WTC11 (cell line): ENCODE measurements at regions not wholly inside any gene's neighbourhood (a gene's known extent, or its start where the extent isn't known, plus 50 kb on each side); places are given as distances from the start of the nearest gene placed in this dataset.

Experiments used
- ATAC-seq: fragments of 200-7000 bp; cut with Tn5 transposase; 2 replicates; pipeline ENCODE4 v1.10.0; 2021; ENCODE audit warnings: mild to moderate bottlenecking, moderate library complexity
- CTCF ChIA-PET: fragments of 300-600 bp; sonication (Branson Sonifier 250); formaldehyde crosslinking; loops from one replicate; lab custom pipeline; 2021; ENCODE audit warnings: antibody characterized with exemption; lab: Charles Lee
- POLR2A ChIA-PET: fragments of 350-600 bp; sonication (Branson Sonifier 250); formaldehyde crosslinking; loops from one replicate; lab custom pipeline; 2021; ENCODE audit warnings: antibody characterized with exemption; lab: Charles Lee
- DNase-seq: peaks from one replicate; pipeline ENCODE4 v3.0.0; 2021; ENCODE audit warnings: low spot score
- H3K27ac Mint-ChIP-seq: 2 replicates; pipeline ENCODE4 v1.8.0; 2021; ENCODE audit warnings: mixed read lengths
- H3K27me3 Mint-ChIP-seq: 2 replicates; pipeline ENCODE4 v1.8.0; 2021; ENCODE audit warnings: low read depth, mild to moderate bottlenecking, moderate library complexity, mixed read lengths
- H3K36me3 Mint-ChIP-seq: 2 replicates; pipeline ENCODE4 v1.8.0; 2021; ENCODE audit warnings: mixed read lengths
- H3K4me1 Mint-ChIP-seq: 2 replicates; pipeline ENCODE4 v1.8.0; 2022; ENCODE audit warnings: mixed read lengths
- H3K4me3 Mint-ChIP-seq: 2 replicates; pipeline ENCODE4 v1.8.0; 2021; ENCODE audit warnings: mild to moderate bottlenecking, moderate library complexity, mixed read lengths
- H3K9me3 Mint-ChIP-seq: 2 replicates; pipeline ENCODE4 v1.8.0; 2021; ENCODE audit warnings: mixed read lengths
- ATF1 ChIP-seq: sonication (generic); formaldehyde crosslinking; IDR thresholded peaks from 2 replicates; pipeline ENCODE4 v1.8.1; 2023; ENCODE audit warnings: mild to moderate bottlenecking, moderate library complexity, missing genetic modification reagents
- CREB1 ChIP-seq: sonication (generic); formaldehyde crosslinking; IDR thresholded peaks from 2 replicates; pipeline ENCODE4 v1.8.0; 2023; ENCODE audit warnings: mild to moderate bottlenecking, missing genetic modification reagents
- EMX1 ChIP-seq: fragments of 250-450 bp; sonication (Bioruptor Pico); IDR thresholded peaks from 2 replicates; pipeline ENCODE4 v1.8.0; 2021; ENCODE audit warnings: mild to moderate bottlenecking
- ETV6 ChIP-seq: sonication (generic); formaldehyde crosslinking; IDR thresholded peaks from 2 replicates; pipeline ENCODE4 v1.8.1; 2022; ENCODE audit warnings: mild to moderate bottlenecking, missing genetic modification reagents
- FOXJ3 ChIP-seq: sonication (generic); formaldehyde crosslinking; IDR thresholded peaks from 2 replicates; pipeline ENCODE4 v1.9.0; 2021; ENCODE audit warnings: missing genetic modification reagents, mild to moderate bottlenecking, borderline replicate concordance
- FOXP1 ChIP-seq: sonication (generic); formaldehyde crosslinking; IDR thresholded peaks from 2 replicates; pipeline ENCODE4 v1.8.0; 2022; ENCODE audit warnings: missing genetic modification reagents, mild to moderate bottlenecking, moderate library complexity, borderline replicate concordance
- GRHL2 ChIP-seq: fragments of 250-450 bp; sonication (Bioruptor Pico); IDR thresholded peaks from 2 replicates; pipeline ENCODE4 v1.8.0; 2022; ENCODE audit warnings: mild to moderate bottlenecking, moderate library complexity; ENCODE audit not compliant: insufficient replicate concordance, severe bottlenecking
- HMGA2 ChIP-seq: fragments of 250-450 bp; sonication (Bioruptor Pico); IDR thresholded peaks from 2 replicates; pipeline ENCODE4 v1.4.0; 2021; ENCODE audit warnings: mild to moderate bottlenecking, moderate library complexity
- KAT7 ChIP-seq: sonication (generic); formaldehyde crosslinking; IDR thresholded peaks from 2 replicates; pipeline ENCODE4 v1.8.1; 2023; ENCODE audit warnings: missing genetic modification reagents, mild to moderate bottlenecking, borderline replicate concordance
- MYBL2 ChIP-seq: sonication (generic); formaldehyde crosslinking; IDR thresholded peaks from 2 replicates; pipeline ENCODE4 v1.8.1; 2023; ENCODE audit warnings: mild to moderate bottlenecking, moderate library complexity, missing genetic modification reagents
- NFE2L1 ChIP-seq: sonication (generic); formaldehyde crosslinking; IDR thresholded peaks from 2 replicates; pipeline ENCODE4 v1.8.1; 2023; ENCODE audit warnings: missing genetic modification reagents
- NR1H2 ChIP-seq: sonication (generic); formaldehyde crosslinking; IDR thresholded peaks from 2 replicates; pipeline ENCODE4 v1.9.0; 2021; ENCODE audit warnings: mild to moderate bottlenecking, moderate library complexity, missing genetic modification reagents
- NR3C1 ChIP-seq: sonication (generic); formaldehyde crosslinking; conservative IDR thresholded peaks from 2 replicates; pipeline ENCODE4 v1.8.1; 2023; ENCODE audit warnings: low read depth, mild to moderate bottlenecking, missing genetic modification reagents
- RELA ChIP-seq: sonication (generic); formaldehyde crosslinking; IDR thresholded peaks from 2 replicates; pipeline ENCODE4 v1.8.1; 2022; ENCODE audit warnings: missing genetic modification reagents, mild to moderate bottlenecking, borderline replicate concordance
- SP1 ChIP-seq: sonication (generic); formaldehyde crosslinking; conservative IDR thresholded peaks from 2 replicates; pipeline ENCODE4 v1.8.1; 2022; ENCODE audit warnings: missing genetic modification reagents
- TCF7 ChIP-seq: sonication (generic); formaldehyde crosslinking; IDR thresholded peaks from 2 replicates; pipeline ENCODE4 v1.8.0; 2022; ENCODE audit warnings: mild to moderate bottlenecking, low read depth, missing genetic modification reagents, moderate library complexity
- TEAD4 ChIP-seq: sonication (generic); formaldehyde crosslinking; IDR thresholded peaks from 2 replicates; pipeline ENCODE4 v1.8.0; 2022; ENCODE audit warnings: mild to moderate bottlenecking, missing genetic modification reagents
- TP53 ChIP-seq: sonication (generic); formaldehyde crosslinking; IDR thresholded peaks from 2 replicates; pipeline ENCODE4 v1.8.1; 2023; ENCODE audit warnings: mild to moderate bottlenecking, missing genetic modification reagents
- ZBTB21 ChIP-seq: sonication (generic); formaldehyde crosslinking; IDR thresholded peaks from 2 replicates; pipeline ENCODE4 v1.8.1; 2023; ENCODE audit warnings: mild to moderate bottlenecking, missing genetic modification reagents, borderline replicate concordance
- ZNF219 ChIP-seq: sonication (generic); formaldehyde crosslinking; IDR thresholded peaks from 2 replicates; pipeline ENCODE4 v1.8.0; 2023; ENCODE audit warnings: missing genetic modification reagents, mild to moderate bottlenecking, borderline replicate concordance
- ZNF317 ChIP-seq: sonication (generic); formaldehyde crosslinking; IDR thresholded peaks from 2 replicates; pipeline ENCODE4 v1.8.1; 2023; ENCODE audit warnings: low read depth, mild to moderate bottlenecking, moderate library complexity, missing genetic modification reagents, borderline replicate concordance
- TF ChIP-seq, protein P1 (sequence below): fragments of 250-450 bp; sonication (Bioruptor Pico); IDR thresholded peaks from 2 replicates; pipeline ENCODE4 v1.9.0; 2021; ENCODE audit warnings: moderate library complexity, mild to moderate bottlenecking, inconsistent platforms, borderline replicate concordance
- TF ChIP-seq, protein P2 (sequence below): sonication (generic); formaldehyde crosslinking; IDR thresholded peaks from 2 replicates; pipeline ENCODE4 v1.8.1; 2023; ENCODE audit warnings: mild to moderate bottlenecking, missing genetic modification reagents, moderate library complexity
- TF ChIP-seq, protein P3 (sequence below): fragments of 250-450 bp; sonication (Bioruptor Pico); IDR thresholded peaks from 2 replicates; pipeline ENCODE4 v1.9.0; 2021; ENCODE audit warnings: mild to moderate bottlenecking
- TF ChIP-seq, protein P4 (sequence below): sonication (generic); formaldehyde crosslinking; IDR thresholded peaks from 2 replicates; pipeline ENCODE4 v1.8.0; 2023; ENCODE audit warnings: mild to moderate bottlenecking, missing genetic modification reagents
- TF ChIP-seq, protein P5 (sequence below): sonication (generic); formaldehyde crosslinking; IDR thresholded peaks from 2 replicates; pipeline ENCODE4 v1.8.1; 2022; ENCODE audit warnings: missing genetic modification reagents, borderline replicate concordance
- TF ChIP-seq, protein P6 (sequence below): sonication (generic); formaldehyde crosslinking; IDR thresholded peaks from 2 replicates; pipeline ENCODE4 v1.8.1; 2023; ENCODE audit warnings: mild to moderate bottlenecking, missing genetic modification reagents, borderline replicate concordance

DNA sequence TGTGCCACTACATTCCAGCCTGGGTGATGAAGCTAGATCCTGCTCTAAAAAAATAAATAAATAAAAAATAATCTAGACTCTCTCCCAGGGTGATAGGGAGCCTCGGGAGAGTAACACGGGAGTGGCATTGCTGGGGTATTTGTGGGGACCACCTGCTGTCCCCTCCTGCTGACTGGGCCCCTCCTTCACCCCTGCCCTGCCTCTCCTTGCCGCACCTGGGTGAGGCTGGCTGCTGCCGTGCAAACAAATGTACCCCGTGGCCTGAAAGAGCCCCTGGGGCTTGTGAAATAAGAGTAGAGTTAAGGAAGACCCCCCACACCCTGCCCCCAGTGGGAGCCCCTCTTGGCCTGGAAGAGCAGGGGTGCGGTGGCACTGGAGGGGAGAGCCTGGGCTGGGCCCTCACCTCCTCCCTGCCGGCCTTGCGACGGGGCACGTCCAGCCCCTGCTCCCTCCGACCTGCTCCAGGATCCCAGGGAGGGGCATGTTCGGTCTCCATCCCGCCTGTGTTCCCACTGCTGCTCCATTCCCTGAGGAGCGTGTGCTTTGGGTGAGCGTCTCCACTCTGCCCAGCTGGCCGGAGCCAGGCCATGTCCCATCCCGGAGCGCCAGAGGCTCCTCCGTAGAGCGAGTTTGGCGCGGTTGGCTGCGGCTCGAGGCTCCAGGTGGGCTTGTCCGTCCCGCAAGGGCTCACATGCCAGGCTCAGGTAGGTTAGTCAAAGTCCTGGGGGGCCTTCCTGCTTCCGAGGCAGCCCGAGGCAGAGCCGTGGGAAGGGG, 75.0 kb upstream of the RNU6ATAC start:
- Mint-ChIP-seq H3K27ac (no peak overlapping the region), H3K9me3 (no peaks in the 10 kb centered on the region)
- TF ChIP-seq KAT7 (CRISPR knock-in tag) (no peak), FOXJ3 (no peak), TCF7 (CRISPR knock-in tag) (no peak), HMGA2 (CRISPR knock-in tag) (no peak), ETV6 (CRISPR knock-in tag) (no peak), TP53 (CRISPR knock-in tag) (no peak), NR1H2 (no peak), ZNF317 (CRISPR knock-in tag) (no peak), FOXP1 (CRISPR knock-in tag) (no peak)
- TF ChIP-seq, protein P1, sequence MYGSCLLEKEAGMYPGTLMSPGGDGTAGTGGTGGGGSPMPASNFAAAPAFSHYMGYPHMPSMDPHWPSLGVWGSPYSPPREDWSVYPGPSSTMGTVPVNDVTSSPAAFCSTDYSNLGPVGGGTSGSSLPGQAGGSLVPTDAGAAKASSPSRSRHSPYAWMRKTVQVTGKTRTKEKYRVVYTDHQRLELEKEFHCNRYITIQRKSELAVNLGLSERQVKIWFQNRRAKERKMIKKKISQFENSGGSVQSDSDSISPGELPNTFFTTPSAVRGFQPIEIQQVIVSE, result no peak

DNA sequence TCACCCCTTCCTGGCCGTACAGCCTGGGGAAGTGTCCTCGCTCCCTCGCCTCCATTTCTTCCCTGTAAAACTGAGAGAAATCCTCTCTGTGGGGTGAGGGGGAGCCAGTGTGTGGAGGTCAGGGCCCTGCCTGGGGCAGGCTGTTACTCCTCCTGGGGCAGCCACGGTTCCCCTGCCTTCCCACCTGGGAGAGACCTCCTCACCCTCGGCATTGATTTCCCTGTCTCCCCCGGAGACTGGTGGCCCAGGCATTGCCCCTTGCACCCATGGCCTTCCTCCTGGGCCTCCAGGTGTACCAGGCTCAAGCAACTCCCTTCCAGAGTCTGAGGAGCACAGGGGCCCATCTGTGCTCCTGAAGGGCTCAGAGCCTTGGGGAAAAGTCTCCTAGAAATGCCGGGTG, 75.6 kb upstream of the RNU6ATAC start:
- Mint-ChIP-seq H3K27me3 (no peaks in the 10 kb centered on the region), H3K9me3 (no peaks in the 10 kb centered on the region), H3K4me1 (no peaks in the 10 kb centered on the region), H3K4me3 (no peak overlapping the region), H3K27ac (no peak overlapping the region), H3K36me3 (no peaks in the 10 kb centered on the region)
- ChIA-PET CTCF (no interaction called here), POLR2A (no interaction called here)
- no peak for DNase-seq
- ATAC-seq, result no peak
- no peak for TF ChIP-seq RELA (CRISPR knock-in tag)
- TF ChIP-seq, protein P2, sequence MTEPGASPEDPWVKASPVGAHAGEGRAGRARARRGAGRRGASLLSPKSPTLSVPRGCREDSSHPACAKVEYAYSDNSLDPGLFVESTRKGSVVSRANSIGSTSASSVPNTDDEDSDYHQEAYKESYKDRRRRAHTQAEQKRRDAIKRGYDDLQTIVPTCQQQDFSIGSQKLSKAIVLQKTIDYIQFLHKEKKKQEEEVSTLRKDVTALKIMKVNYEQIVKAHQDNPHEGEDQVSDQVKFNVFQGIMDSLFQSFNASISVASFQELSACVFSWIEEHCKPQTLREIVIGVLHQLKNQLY (CRISPR knock-in tag), result no peak
- TF ChIP-seq MYBL2 (CRISPR knock-in tag), result no peak
- TF ChIP-seq, protein P3, sequence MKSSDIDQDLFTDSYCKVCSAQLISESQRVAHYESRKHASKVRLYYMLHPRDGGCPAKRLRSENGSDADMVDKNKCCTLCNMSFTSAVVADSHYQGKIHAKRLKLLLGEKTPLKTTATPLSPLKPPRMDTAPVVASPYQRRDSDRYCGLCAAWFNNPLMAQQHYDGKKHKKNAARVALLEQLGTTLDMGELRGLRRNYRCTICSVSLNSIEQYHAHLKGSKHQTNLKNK (CRISPR knock-in tag), result no peak
- TF ChIP-seq TEAD4, result no peak
- no peak for TF ChIP-seq HMGA2 (CRISPR knock-in tag)
- TF ChIP-seq ATF1 (CRISPR knock-in tag), result no peak
- TF ChIP-seq, protein P4, sequence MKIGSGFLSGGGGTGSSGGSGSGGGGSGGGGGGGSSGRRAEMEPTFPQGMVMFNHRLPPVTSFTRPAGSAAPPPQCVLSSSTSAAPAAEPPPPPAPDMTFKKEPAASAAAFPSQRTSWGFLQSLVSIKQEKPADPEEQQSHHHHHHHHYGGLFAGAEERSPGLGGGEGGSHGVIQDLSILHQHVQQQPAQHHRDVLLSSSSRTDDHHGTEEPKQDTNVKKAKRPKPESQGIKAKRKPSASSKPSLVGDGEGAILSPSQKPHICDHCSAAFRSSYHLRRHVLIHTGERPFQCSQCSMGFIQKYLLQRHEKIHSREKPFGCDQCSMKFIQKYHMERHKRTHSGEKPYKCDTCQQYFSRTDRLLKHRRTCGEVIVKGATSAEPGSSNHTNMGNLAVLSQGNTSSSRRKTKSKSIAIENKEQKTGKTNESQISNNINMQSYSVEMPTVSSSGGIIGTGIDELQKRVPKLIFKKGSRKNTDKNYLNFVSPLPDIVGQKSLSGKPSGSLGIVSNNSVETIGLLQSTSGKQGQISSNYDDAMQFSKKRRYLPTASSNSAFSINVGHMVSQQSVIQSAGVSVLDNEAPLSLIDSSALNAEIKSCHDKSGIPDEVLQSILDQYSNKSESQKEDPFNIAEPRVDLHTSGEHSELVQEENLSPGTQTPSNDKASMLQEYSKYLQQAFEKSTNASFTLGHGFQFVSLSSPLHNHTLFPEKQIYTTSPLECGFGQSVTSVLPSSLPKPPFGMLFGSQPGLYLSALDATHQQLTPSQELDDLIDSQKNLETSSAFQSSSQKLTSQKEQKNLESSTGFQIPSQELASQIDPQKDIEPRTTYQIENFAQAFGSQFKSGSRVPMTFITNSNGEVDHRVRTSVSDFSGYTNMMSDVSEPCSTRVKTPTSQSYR (CRISPR knock-in tag), result no peak
- TF ChIP-seq, protein P5, sequence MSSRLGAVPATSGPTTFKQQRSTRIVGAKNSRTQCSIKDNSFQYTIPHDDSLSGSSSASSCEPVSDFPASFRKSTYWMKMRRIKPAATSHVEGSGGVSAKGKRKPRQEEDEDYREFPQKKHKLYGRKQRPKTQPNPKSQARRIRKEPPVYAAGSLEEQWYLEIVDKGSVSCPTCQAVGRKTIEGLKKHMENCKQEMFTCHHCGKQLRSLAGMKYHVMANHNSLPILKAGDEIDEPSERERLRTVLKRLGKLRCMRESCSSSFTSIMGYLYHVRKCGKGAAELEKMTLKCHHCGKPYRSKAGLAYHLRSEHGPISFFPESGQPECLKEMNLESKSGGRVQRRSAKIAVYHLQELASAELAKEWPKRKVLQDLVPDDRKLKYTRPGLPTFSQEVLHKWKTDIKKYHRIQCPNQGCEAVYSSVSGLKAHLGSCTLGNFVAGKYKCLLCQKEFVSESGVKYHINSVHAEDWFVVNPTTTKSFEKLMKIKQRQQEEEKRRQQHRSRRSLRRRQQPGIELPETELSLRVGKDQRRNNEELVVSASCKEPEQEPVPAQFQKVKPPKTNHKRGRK (CRISPR knock-in tag), result no peak
- TF ChIP-seq NR3C1, result no peak
- TF ChIP-seq GRHL2 (CRISPR knock-in tag), result no peak
- TF ChIP-seq, protein P6, sequence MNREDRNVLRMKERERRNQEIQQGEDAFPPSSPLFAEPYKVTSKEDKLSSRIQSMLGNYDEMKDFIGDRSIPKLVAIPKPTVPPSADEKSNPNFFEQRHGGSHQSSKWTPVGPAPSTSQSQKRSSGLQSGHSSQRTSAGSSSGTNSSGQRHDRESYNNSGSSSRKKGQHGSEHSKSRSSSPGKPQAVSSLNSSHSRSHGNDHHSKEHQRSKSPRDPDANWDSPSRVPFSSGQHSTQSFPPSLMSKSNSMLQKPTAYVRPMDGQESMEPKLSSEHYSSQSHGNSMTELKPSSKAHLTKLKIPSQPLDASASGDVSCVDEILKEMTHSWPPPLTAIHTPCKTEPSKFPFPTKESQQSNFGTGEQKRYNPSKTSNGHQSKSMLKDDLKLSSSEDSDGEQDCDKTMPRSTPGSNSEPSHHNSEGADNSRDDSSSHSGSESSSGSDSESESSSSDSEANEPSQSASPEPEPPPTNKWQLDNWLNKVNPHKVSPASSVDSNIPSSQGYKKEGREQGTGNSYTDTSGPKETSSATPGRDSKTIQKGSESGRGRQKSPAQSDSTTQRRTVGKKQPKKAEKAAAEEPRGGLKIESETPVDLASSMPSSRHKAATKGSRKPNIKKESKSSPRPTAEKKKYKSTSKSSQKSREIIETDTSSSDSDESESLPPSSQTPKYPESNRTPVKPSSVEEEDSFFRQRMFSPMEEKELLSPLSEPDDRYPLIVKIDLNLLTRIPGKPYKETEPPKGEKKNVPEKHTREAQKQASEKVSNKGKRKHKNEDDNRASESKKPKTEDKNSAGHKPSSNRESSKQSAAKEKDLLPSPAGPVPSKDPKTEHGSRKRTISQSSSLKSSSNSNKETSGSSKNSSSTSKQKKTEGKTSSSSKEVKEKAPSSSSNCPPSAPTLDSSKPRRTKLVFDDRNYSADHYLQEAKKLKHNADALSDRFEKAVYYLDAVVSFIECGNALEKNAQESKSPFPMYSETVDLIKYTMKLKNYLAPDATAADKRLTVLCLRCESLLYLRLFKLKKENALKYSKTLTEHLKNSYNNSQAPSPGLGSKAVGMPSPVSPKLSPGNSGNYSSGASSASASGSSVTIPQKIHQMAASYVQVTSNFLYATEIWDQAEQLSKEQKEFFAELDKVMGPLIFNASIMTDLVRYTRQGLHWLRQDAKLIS (CRISPR knock-in tag), result no peak
- TF ChIP-seq CREB1, result no peak
- no peak for TF ChIP-seq EMX1 (CRISPR knock-in tag)
- TF ChIP-seq SP1 (CRISPR knock-in tag), result no peak
- no peak for TF ChIP-seq ZNF219
- TF ChIP-seq ZBTB21 (CRISPR knock-in tag), result no peak
- no peak for TF ChIP-seq NFE2L1 (CRISPR knock-in tag)

More for the DNA sequence above, 75.0 kb upstream of the RNU6ATAC start:
- H3K4me3 Mint-ChIP-seq, result no peak overlapping the region
- H3K4me1 Mint-ChIP-seq, result no peaks in the 10 kb centered on the region
- ChIA-PET POLR2A (no interaction called here), CTCF (no interaction called here)
- DNase-seq, result no peak
- ATAC-seq, result no peak
- H3K36me3 Mint-ChIP-seq, result no peaks in the 10 kb centered on the region
- no peaks in the 10 kb centered on the region for H3K27me3 Mint-ChIP-seq
